ENCODE measurements at regions not wholly inside any gene's neighbourhood (a gene's known extent, or its start where the extent isn't known, plus 50 kb on each side); places are given as distances from the start of the nearest gene placed in this dataset.

DNA sequence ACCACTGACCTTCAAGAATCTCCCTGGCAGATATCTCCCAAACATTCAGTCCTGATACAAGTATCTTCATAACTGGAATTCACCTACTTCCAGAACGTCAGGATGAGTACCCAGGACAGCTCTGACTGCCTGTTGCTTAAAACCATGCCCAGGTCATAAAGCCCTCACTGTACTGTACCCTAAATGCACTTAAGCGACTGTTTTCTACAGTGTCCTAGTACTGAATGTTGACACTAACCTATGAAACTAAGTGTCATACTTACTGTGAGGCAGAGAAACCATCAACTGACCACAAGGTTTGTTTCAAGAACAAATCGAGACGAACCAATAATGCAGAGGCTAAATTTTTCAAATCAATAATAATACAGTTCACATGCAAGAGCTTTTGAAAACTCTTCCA lies 178.7 kb upstream of the NSMCE3 start:
- Histone ChIP-seq H3K36me3 (no peaks in the 10 kb centered on the region), H3K4me3 (no peak overlapping the region), H3K4me1 (no peaks in the 10 kb centered on the region), H3K27ac (no peak overlapping the region), H3K27me3 (no peaks in the 10 kb centered on the region), H3K9me3 (no peaks in the 10 kb centered on the region)
- TF ChIP-seq EP300 (IDR thresholded peaks at IDR 0.05; ENCODE audit: low read depth), result no peak
- no peak for TF ChIP-seq POLR2A (IDR thresholded peaks at IDR 0.05)
- TF ChIP-seq, protein P1, sequence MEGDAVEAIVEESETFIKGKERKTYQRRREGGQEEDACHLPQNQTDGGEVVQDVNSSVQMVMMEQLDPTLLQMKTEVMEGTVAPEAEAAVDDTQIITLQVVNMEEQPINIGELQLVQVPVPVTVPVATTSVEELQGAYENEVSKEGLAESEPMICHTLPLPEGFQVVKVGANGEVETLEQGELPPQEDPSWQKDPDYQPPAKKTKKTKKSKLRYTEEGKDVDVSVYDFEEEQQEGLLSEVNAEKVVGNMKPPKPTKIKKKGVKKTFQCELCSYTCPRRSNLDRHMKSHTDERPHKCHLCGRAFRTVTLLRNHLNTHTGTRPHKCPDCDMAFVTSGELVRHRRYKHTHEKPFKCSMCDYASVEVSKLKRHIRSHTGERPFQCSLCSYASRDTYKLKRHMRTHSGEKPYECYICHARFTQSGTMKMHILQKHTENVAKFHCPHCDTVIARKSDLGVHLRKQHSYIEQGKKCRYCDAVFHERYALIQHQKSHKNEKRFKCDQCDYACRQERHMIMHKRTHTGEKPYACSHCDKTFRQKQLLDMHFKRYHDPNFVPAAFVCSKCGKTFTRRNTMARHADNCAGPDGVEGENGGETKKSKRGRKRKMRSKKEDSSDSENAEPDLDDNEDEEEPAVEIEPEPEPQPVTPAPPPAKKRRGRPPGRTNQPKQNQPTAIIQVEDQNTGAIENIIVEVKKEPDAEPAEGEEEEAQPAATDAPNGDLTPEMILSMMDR (IDR thresholded peaks at IDR 0.05), result no peak
- no peak for TF ChIP-seq POLR2AphosphoS5 (IDR thresholded peaks at IDR 0.05)
- intact Hi-C loops (cut with DNase I; ENCODE audit: low total_unique reads) (loop anchor here (5.0 kb wide), 1 partner anchor 84 kb away; no protein-coding TSS in a partner anchor), in situ Hi-C loops (cut with MboI; ENCODE audit: low pct_ligation_motif_present in 1 of 4, low pct_unique_long_range_greater_than_20kb in 1 of 4, low sequenced_read_pairs in 3 of 4) (no loop called here)
- DNase-seq, result no peak
- WGBS, 2 donors (ENCODE audit: low coverage in 1 of 2), result 78 to 86% methylated on average over 4 of the region's 4 CpGs

DNA sequence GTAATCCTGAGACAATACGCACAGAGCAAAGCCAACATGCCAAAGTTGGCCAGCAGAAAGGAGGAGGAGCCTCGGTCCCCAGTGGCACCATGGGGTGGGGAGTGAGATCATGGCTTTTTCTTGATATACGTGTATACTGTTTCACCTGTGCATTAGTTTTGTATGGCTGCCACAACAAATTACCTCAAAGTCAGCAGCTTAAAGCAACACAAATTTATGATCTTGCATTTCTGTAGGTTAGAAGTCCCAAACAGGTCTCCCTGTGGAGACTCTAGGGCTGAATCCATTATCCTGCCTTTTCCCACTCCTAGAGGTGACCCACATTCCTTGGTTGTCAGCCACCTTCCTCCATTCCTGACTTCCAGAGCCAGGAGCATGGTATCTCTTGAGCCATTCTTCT lies 176.9 kb upstream of the NSMCE3 start:
- 67 to 75% methylated on average over 1 to 3 of the region's 3 CpGs for WGBS, 2 donors (ENCODE audit: low coverage in 1 of 2)
- intact Hi-C loops (cut with DNase I; ENCODE audit: low total_unique reads) (loop anchor here (5.0 kb wide), 1 partner anchor 86 kb away; no protein-coding TSS in a partner anchor), in situ Hi-C loops (cut with MboI; ENCODE audit: low pct_ligation_motif_present in 1 of 4, low pct_unique_long_range_greater_than_20kb in 1 of 4, low sequenced_read_pairs in 3 of 4) (no loop called here)
- Histone ChIP-seq H3K27me3 (no peaks in the 10 kb centered on the region), H3K36me3 (no peaks in the 10 kb centered on the region), H3K9me3 (no peaks in the 10 kb centered on the region), H3K27ac (no peak overlapping the region), H3K4me3 (no peak overlapping the region), H3K4me1 (no peaks in the 10 kb centered on the region)
- no peak for TF ChIP-seq POLR2AphosphoS5 (IDR thresholded peaks at IDR 0.05)
- TF ChIP-seq POLR2A (IDR thresholded peaks at IDR 0.05), result no peak
- TF ChIP-seq, protein P1 (IDR thresholded peaks at IDR 0.05), result no peak
- TF ChIP-seq EP300 (IDR thresholded peaks at IDR 0.05; ENCODE audit: low read depth), result no peak
- DNase-seq, result no peak

DNA sequence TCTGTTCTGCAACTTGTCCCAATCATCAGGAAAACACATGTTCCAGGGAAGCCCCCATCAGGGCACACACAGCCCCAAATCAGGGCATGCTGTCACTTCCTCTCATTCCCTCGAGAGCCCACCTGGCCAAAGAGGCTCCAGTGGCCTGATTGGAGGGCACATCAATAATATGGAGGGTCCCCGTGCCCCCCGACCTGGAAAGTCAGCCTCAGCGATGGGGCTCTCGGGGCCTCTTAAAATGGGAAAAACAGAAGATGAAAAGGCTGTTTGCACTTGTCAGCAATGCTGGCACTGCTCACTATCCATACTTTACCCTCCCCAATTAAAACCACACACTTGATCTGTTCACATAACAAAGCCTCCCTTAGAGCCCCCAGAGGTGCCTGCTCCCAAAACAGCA lies 172.9 kb upstream of the NSMCE3 start:
- WGBS, 2 donors (ENCODE audit: low coverage in 1 of 2), result 87% methylated on average over 5 of the region's 5 CpGs; no CpG with 5 or more reads in 1 of the 2 donors
- intact Hi-C loops (cut with DNase I; ENCODE audit: low total_unique reads), result no loop called here
- DNase-seq, result no peak
- H3K27me3 ChIP-seq, result no peaks in the 10 kb centered on the region
- no peaks in the 10 kb centered on the region for H3K36me3 ChIP-seq
- H3K27ac ChIP-seq, result no peak overlapping the region
- peaks cover 0 to 12% (median 4%) of the 10 kb centered on the region in 4 donors for H3K4me1 ChIP-seq
- no peaks in the 10 kb centered on the region for H3K9me3 ChIP-seq
- in situ Hi-C loops (cut with MboI; ENCODE audit: low pct_ligation_motif_present in 1 of 4, low pct_unique_long_range_greater_than_20kb in 1 of 4, low sequenced_read_pairs in 3 of 4), result no loop called here
- TF ChIP-seq POLR2AphosphoS5 (IDR thresholded peaks at IDR 0.05) (no peak), EP300 (IDR thresholded peaks at IDR 0.05; ENCODE audit: low read depth) (no peak), POLR2A (IDR thresholded peaks at IDR 0.05) (no peak)
- H3K4me3 ChIP-seq, result no peak overlapping the region

DNA sequence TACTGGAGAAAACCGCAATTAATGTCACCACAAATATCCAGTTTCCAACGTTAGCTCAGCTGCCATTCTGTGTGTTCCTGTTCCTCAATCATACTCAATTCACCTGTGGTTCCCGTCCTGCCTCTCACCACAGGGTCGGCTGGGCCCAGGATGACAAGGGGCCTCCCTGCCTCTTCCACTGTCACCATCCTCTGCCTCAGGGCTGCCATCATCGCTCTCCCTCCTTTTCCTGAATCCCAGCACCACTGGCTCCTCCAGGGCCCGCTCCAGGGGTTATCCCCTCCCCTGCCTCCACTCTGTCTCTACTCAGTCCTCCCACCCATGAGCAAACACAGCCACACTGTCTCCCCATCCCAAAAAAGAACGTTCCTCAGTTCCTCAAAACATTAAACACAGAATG lies 170.9 kb upstream of the NSMCE3 start:
- intact Hi-C loops (cut with DNase I; ENCODE audit: low total_unique reads), result no loop called here
- in situ Hi-C loops (cut with MboI; ENCODE audit: low pct_ligation_motif_present in 1 of 4, low pct_unique_long_range_greater_than_20kb in 1 of 4, low sequenced_read_pairs in 3 of 4), result no loop called here
- Histone ChIP-seq H3K9me3 (no peaks in the 10 kb centered on the region), H3K4me3 (no peak overlapping the region), H3K27me3 (no peaks in the 10 kb centered on the region), H3K36me3 (no peaks in the 10 kb centered on the region), H3K27ac (no peak overlapping the region), H3K4me1 (peaks cover 0 to 12% (median 4%) of the 10 kb centered on the region in 4 donors)
- 54 to 79% methylated on average over 2 to 7 of the region's 7 CpGs for WGBS, 2 donors (ENCODE audit: low coverage in 1 of 2)
- DNase-seq, result no peak
- TF ChIP-seq EP300 (IDR thresholded peaks at IDR 0.05; ENCODE audit: low read depth) (no peak), POLR2A (IDR thresholded peaks at IDR 0.05) (no peak), POLR2AphosphoS5 (IDR thresholded peaks at IDR 0.05) (no peak)
- TF ChIP-seq, protein P1 (IDR thresholded peaks at IDR 0.05), result no peak

DNA sequence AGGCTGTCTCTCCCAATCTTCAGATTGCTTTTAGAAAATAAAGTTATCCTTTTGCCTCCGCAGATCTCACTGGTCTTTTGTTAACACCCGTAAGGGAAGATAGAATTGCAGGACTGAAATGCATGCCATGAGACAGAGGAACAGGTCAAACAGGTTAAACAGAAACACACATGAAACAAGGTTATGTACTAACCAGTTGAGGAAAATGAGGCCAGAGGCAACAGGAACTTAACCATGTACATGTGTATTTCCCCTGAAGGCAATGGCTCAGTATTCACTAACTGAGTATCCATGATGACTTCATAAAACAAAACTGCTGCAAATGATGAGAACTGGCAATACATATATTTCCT lies 169.1 kb upstream of the NSMCE3 start:
- Histone ChIP-seq H3K27ac (no peak overlapping the region), H3K9me3 (no peaks in the 10 kb centered on the region), H3K27me3 (no peaks in the 10 kb centered on the region), H3K4me1 (peaks cover 0 to 12% (median 4%) of the 10 kb centered on the region in 4 donors), H3K36me3 (no peaks in the 10 kb centered on the region), H3K4me3 (no peak overlapping the region)
- in situ Hi-C loops (cut with MboI; ENCODE audit: low pct_ligation_motif_present in 1 of 4, low pct_unique_long_range_greater_than_20kb in 1 of 4, low sequenced_read_pairs in 3 of 4), result no loop called here
- no peak for DNase-seq
- intact Hi-C loops (cut with DNase I; ENCODE audit: low total_unique reads), result no loop called here
- TF ChIP-seq POLR2AphosphoS5 (IDR thresholded peaks at IDR 0.05) (peak in 1 of 3 donors; percentile 30), POLR2A (IDR thresholded peaks at IDR 0.05) (no peak)
- 20 to 34% methylated on average over 1 to 2 of the region's 2 CpGs for WGBS, 2 donors (ENCODE audit: low coverage in 1 of 2)
